Midbrain (tissue), 1 donor: ENCODE measurements at regions not wholly inside any gene's neighbourhood (a gene's known extent, or its start where the extent isn't known, plus 50 kb on each side); places are given as distances from the start of the nearest gene placed in this dataset.

ENCODE experiments used
- DNase-seq: peaks from one replicate; lab custom pipeline; 2025; lab: John Stamatoyannopoulos, UW

DNA sequence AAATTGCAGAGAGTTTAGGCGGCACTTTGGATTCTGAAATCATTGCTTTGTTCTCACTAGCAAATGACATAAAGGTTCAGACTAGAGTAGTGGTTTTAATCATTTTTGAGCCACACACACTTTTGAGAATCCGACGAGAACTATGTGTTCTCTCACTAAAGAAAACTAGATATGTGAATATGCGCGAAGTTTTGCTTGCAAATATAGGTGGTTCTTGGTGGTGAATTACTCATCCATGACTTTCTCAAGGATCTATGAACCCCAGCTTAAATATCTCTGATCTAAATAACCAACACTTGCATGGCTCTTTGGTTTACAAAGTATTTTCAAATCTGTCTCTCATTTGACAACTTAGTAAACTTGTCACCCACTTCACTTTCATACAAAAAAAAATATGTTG lies 54.8 kb downstream of the NOG start:
- no peak for DNase-seq

DNA sequence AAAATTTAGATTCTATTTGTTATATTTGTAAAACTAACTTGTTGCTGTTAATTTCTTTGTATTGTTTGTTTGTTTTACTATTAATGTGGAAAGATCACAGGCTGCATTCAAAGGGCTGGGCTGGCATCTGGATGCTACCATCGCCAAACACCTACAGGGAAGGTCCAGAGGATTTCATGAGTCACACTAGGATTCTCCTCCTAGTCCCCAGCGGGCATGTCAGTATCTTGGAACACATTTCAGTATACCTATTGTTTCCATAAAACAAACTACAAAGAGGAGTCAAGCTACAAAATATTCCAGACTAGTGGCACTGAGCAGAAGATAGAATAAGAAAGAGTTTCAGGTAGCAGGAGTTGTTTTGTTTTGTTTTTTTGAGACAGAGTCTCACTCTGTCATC lies 55.3 kb downstream of the NOG start:
- DNase-seq, result no peak

DNA sequence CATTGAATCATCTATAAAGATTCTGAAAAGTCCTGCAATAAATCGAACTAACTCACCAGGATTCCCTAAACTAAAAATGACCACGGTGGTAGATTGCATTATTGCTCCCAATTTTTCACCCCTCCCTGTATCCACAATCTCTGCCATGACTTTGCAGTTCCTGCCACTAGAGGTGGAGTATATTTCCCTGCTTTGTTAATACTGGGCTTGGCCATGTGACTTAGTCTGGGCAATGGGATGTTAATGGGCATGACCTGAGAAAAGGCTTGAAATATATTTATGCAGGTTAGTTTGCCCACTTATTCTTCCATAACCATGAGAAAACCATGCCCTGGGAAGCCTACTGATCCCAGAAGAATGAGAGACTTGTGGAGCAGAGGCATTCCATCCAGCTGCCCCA lies 59.1 kb downstream of the NOG start:
- DNase-seq, result no peak

DNA sequence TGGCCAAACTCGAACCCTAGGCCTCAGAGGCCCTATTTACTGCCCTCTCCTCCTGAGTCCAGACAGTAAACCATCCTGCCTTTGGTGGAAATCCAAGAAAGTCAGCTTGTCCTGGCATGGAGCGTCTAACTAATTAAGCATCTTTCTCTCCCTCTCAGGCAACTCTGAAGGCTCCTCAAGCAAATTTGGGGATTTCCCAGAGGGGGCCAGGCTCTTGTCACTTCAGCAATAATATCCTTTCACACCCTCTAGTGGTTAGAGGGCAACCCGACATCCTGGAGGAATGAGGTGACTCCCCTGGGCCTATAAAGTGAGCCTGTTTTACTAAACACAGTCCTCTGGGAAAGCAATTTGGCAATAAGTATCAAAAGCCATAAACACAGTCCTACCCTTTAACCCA lies 60.4 kb downstream of the NOG start:
- no peak for DNase-seq

DNA sequence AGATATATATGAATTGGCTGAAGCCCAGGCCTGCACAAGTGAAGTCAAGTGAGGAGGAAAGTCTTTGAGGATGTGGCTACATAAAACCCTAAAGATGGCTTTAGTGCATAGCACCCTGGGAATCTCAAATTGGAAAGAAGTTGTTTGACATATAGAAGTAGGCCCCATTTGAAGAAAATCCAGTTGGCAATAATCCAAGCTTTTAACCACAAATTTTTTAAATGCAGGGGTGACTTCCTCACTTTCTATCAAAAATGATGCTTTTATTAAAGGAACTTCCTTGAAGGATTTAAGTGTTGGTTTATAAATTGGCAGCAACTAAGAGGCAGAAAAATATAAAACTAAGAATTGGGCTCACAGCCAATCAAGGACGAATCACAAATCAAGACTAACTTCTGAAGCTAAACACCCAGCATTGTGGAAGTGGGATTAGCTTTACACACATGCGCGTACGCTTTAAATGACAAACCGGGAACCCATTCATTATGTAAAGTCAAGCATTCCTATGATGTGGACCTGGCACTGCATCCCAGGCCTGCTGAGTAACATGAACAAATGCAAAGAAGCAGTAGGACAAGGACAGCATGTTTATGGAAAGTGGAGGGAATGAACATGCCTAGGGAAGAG lies 63.3 kb downstream of the NOG start:
- DNase-seq, result no peak

DNA sequence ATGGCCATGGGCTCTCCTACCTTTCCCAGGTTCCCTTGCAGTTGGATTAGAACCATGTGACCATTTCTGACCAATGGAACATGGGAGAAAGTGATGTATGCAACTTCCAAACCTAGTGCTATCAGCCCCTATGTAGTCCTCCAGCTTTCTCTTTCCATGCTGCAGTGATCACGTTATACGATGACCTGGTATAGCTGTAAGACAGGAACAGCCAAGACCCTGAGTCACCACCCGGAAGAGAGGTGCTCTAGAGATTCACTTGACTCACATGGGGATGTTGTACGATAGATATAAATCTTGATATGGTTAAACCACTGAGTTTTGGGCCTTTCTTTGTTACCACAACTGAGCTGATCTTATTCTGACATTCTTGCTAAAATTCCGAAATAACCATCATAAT lies 65.1 kb downstream of the NOG start:
- no peak for DNase-seq

DNA sequence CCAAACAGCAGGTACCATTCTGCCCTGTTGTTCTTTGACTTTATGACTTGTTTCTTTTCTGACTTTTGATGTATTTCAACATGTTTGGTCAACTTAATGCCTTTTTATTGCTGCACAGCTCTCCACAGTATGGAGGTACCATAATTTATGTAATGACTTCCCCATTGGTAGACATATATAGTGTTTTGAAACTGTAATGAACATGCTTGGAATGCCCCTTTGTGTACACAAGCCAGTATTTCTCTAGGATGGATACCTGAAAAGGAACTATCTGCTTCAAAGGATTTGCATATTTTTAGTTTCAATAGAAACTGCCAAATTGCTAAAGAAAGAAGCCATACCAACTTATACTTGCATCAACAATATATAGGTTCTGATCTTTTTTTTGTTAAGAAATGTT lies 66.1 kb downstream of the NOG start:
- DNase-seq, result no peak

DNA sequence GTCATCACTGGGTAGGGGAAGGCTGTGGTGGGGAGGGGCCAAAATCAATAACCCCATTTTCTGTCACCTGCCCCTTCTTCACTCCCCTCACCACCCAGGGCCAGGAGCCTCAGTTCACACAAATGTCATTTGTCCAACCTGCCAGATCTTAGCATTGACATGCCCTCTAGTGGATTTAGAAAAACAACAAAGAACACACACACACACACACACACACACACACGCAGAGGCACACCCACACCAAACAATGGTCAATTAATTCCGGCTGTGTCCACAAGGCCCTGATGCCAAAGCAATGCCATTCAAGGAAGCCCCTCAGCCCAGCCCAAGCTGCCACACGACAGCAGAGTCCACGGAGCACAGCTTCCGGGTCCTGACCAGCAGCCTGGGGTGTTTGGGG lies 68.4 kb downstream of the NOG start:
- no peak for DNase-seq

DNA sequence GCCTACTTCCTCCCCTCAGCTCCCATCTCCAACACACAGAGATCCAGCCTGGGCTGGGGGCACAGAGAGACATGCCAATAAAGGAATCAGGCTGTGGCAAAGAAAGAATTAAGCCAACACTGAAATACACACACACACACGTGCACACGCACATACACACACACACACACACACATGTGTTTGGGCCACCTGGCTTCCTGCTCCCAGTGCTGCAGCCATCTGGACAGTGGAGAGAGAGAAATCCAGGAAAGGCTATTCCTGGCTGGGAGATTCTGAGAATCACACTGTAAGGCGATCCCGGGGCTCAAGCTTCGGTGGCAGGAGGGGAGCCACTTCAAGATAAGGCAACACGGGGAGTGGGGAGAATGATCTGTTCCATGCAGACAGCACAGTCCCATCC lies 72.4 kb downstream of the NOG start:
- DNase-seq, result no peak

DNA sequence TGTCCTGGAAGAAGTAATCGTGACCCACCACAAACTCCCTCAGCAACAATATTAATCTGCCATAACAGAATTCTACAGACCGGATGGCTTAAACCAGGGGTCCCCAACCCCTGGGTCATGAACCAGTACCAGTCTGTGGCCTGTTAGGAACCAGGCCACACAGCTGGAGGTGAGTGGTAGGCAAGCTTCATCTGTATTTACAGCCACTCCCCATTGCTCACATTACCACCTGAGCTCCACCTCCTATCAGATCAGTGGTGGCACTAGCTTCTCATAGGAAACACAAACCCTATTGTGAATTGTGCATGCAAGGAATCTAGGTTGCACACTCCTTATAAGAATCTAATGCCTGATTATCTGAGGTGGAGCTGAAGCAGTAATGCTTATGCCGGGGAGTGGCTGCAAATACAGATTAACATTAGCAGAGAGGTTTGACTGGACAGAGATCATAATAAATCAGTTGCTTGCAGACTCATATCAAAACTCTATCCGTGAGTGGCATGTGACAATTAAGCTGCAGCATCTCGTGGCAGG lies 74.5 kb downstream of the NOG start:
- no peak for DNase-seq

DNA sequence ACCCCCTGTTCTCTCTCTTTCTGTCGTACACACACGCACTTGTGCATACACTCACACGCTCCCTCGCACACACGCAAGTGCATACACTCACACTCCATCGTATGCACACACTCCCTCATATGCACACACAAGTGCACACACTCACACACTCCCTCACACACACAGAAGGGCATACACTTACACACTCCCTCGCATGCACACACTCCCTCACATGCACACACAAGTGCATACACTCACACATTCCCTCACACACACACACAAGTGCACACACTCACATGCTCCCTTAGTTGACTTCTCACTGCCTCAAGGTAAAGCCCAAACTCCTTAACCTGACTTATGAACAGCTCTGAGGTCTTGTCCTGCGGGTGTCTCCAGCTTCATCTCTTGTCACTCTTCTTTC lies 78.7 kb downstream of the NOG start:
- DNase-seq, result no peak

DNA sequence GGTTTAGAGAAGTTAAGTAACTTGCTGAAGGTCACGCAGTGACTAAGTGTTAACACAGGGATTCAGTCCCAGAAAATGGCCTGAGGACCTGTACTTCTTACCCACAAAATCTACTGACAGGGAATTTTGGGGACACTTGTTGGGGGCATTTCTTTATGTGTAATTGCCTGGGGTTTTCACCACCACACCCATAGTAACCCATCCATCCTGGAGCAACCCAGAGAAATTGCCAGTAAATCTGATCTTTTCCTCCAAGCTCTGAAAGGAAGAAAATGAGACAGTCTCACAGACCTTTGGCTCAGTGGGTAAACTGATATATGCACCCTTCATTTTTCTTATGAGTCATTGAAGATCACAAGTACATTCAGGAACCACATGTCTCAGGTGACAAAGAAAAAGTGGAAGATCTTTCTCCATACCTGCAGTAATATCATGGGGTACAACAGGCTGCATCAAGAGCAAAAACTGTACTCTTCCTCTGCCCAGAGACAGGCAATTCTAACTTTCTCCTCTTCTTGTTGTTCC lies 81.0 kb downstream of the NOG start:
- DNase-seq, result no peak

DNA sequence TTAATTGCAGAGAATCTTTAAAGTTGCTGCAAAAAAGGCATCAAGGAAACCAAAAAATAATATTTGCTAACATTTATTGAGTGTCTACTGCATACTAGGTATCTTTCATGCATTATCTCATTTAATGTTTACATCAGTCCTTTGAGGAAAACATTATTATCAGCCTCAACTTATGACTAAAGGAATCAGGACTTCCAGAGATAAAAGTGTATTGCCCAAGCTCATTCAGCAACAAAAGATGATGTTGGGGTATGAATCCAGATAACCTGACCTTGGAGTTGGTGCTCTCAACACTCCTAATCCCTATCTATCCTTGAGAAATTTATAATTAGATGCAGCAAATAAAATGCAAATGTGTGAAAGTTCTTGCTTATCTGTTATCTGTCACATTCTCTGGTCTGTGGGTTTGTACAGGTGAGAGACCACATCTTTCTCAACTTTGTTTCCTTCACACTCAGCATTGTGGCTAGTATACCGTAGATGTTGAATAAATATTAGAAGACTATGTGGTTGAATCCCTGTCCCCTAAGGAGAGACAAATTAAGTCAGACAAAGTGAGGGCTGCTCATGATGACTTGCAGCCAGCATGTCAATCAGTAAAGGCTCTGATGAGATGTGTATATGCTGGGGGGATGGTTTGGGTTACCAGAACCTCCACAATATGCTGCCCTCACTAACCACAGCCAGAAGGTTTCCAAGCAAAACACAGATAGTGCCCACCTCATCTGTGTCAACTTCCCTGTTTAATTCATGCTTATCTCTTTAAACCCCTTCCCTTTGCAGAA lies 82.6 kb downstream of the NOG start:
- no peak for DNase-seq

DNA sequence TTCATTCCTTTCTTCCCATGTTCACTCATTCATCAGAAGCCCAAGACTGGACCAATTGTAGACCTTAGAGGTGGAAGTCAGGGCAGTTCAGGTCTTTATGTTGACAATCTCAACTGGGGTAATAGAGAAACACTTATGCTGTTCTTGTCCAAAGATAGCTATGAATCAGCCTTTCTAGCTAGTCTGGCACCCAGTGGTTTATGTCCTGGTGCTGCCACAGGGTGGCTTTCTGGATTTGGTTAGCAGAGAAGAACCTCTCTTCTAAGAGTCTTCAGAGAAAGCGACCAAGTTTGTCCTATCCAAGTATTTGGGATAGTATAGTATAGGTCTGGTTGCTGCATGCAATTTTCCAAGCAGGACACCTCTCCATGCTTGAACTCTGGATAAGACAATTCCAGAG lies 83.3 kb downstream of the NOG start:
- no peak for DNase-seq

DNA sequence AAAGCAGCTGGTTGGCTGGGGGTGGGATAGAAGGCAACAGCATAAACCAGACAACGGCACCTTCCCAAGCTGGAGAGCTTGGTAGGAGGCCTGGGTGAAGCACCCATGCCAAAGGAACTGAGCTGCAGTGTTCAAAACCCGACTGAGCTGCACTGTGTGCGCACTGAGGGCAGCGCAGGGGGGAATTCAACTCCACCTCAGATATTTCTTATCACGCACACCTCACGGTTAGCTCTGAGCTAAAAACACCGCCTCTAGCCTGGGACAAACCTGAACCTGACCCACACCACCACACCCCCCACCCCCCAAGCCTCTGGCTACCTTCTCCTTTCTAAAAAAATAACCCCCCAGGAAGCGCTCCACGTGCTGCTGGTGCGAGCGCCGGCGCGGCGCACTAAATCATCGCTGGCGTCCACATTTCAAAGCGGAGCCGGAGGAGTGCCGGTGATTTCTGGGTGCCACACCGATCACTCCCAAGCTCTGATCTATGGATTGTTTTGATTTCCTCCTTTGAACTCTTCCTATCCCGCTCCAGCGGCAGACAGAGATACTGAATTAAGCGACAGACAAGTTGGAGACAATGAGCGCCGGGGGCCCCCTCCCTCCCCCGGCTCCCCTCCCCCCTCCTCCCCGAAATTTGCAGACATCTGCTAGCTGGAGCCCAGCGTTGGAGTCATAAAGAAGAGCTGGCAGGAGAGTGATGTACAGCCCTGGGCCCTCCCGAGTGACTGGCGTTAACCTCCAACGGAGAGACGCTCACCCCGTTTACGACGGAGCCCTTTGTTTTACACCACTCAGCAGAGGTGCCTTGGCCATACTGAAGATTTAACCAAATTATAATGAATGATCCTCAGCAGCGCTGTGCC lies 85.0 kb downstream of the NOG start:
- no peak for DNase-seq

DNA sequence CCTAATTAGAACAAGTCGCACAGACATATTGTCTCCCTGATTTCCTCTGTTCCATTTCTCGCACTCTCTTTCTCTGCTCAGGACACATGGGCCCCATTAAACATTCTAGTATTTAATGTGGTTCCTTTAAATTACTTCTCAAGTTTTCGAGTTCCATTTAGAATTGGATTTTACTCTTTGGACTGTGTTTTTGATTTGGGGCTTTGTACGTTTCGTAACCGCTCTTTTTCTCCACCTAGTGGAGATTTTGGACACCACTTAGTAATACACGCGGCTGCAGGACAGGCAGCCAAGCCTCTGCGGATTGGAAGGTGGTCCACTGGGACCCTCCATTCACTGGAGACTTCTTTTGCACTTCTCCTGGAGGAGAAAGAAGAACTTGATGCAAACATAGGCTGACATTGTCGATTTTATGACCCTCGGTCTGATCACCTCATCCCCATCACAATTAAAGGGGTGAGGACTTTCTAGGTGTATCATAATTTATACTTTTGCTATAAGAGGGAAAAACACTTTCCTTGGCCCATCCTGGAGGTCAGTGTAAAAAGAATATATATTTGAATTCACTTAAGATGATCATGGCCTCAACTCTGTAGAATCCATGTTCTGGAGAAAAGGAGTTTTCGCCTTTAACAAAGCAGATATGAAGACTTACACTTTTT lies 85.7 kb downstream of the NOG start:
- DNase-seq, result peak; percentile 36

DNA sequence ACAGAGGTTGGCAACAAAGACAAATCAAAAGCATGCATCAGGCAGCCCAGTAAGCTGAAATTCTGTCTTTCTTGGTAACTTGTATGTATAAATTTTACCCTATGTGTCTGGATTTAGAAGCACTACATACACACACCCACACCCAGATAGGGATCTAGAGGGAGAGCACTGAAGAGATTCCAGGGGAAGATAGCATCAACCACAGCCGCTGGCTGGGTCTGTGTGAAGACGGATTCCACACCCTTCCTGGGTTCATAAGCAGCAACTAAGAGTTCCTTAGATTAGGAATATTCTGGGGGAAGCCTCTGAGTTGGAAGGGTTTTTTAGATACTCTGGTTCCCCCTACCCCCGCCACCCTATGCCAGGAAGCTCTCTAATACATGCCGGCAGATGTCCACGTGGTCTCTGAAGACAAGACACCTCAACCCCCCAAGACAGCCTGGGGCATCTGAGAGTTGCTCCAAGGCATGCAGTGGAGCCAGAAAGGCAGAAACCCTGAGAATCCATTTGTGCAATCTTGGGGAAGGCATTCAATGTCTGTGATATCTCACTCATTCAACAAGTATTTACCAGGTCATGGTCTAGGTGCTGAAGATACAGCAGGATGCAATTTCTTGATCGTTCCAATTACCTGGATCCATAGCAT lies 86.4 kb downstream of the NOG start:
- no peak for DNase-seq

DNA sequence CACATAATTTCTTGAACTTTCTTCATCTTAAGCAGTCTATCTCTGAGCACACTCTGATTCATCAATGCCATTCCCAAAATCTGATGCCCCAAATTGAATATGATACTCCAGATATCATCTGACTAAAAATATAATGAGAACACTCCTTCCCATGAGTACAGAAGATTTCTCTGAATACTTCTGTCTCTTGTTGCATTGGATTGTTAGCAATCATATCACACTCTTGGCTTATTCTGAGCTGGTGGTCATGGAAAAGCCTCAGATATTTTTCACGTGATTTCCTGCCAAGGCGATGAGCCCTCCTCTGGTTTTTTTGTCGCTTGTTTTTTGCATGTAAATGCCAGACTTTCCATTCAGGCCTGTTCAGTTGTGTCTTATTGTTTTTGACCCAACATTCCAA lies 87.2 kb downstream of the NOG start:
- DNase-seq, result no peak

DNA sequence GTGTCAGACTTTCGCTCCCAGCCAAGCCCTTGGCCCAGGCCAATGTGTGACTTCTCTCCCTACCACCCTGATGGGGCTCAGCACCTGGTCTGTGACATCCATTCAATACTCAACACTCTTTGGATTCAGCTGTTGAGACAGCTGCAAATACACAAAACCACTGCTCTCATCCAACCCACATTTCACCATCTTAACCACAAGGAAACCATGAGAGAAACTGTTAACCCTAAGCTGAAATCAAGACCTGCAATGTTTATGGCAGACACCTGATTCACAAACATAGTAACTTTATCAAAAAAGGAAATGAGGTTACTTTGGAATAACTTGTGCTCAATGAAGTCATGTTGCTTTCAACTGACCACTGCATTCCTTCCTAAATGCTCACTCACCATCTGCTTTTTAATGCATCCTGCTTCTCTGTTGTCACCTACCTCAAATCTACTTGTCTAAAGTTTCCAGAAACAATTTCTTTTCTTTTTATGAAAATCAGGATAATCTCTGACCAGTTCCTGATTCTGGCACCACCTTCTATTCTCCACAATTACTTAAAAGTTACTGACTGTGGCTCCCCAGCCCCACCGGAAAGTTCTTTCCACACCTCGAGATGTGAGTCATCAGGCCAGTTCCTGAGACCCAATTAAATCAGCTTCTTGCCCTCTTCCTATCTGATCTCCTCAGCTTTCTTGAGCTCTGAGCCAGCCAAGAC lies 88.2 kb downstream of the NOG start:
- DNase-seq, result no peak

DNA sequence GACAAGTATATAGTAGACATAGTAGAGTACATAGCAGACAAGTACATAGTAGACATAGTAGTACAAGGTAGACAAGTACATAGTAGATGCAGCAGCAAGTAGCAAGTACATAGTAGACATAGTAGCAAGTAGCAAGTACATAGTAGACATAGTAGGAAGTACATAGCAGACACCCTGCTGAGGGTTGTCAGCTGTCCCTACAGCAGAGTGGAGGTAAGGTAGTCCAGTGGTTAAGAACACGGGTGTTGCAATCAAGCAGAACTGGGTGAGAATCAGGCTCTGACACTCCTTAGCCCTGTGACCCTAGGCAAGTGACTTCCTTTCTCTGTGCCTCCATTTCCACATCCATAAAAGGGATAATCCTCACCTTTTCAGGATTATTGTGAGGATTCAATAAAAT lies 94.7 kb downstream of the NOG start:
- DNase-seq, result no peak
